HEK293T (cell line): ENCODE measurements at regions not wholly inside any gene's neighbourhood (a gene's known extent, or its start where the extent isn't known, plus 50 kb on each side); places are given as distances from the start of the nearest gene placed in this dataset.

Experiments
- ELF4 ChIP-seq: fragments of 450-650 bp; IDR thresholded peaks from 2 replicates; pipeline ENCODE4 v1.6.1; 2017; ENCODE audit warnings: antibody characterized with exemption
- SP1 ChIP-seq: fragments of 450-650 bp; IDR thresholded peaks from 2 replicates; pipeline ENCODE4 v1.6.1; 2017
- TARDBP ChIP-seq: fragments of 450-650 bp; IDR thresholded peaks from 2 replicates; pipeline ENCODE4 v1.6.1; 2016

DNA sequence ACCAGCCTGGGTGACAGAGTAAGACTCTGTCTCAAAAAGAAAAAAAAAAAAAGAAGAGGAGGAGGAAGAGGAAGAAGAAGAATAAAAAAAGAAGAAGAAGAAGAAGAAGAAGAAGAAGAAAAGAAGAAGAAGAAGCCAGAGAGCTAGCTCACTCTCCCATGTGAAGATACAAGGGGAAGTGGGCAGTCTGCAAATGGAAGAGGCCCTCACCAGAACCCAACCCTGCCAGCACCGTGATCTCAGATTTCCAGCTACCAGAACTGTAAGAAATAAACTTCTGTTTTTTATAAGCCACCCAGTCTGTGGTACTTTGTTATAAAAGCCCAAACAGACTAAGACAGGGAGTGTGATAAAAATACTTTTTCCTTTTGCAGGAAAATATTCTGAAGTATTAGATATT lies 130.7 kb downstream of the ETNK1 start:
- TF ChIP-seq SP1 (no peak), TARDBP (no peak), ELF4 (no peak)
